ENCODE measurements at regions not wholly inside any gene's neighbourhood (a gene's known extent, or its start where the extent isn't known, plus 50 kb on each side); places are given as distances from the start of the nearest gene placed in this dataset.

- peaks cover 2% of the 10 kb centered on the region for H3K9me3 ChIP-seq (ENCODE audit: control insufficient read depth, insufficient read depth, low read length)
- ChIA-PET POLR2A (interaction anchor here (0.6 kb wide), 1 partner anchor 260 kb away, joined by 5 read pairs; no protein-coding TSS in a partner anchor), CTCF (interaction anchor here (0.5 kb wide), 1 partner anchor 9 kb away, joined by 4 read pairs; no protein-coding TSS in a partner anchor)
- peaks cover 2% of the 10 kb centered on the region for H3K27me3 ChIP-seq (ENCODE audit: control insufficient read depth, insufficient read depth, low read length)
- H3K27ac ChIP-seq (ENCODE audit: low read depth, low read length) = no peak overlapping the region
- no peak for DNase-seq (ENCODE audit: low read depth, low spot score)
- no peak overlapping the region for H3K4me3 ChIP-seq (ENCODE audit: low read depth, low read length)
- TF ChIP-seq CTCF (IDR thresholded peaks at IDR 0.05; ENCODE audit: low read depth, low read length) = no peak
These were observed 232.8 kb upstream of the SALL1 start for GRCh38 chr16:51383909-51384308.

GRCh38 chr16:51382940-51383339, 231.9 kb upstream of the SALL1 start:
- CTCF ChIA-PET = no interaction called here
- DNase-seq (ENCODE audit: low read depth, low spot score) = no peak
- H3K4me3 ChIP-seq (ENCODE audit: low read depth, low read length) = no peak overlapping the region

GRCh38 chr16:51382211-51382610, 231.1 kb upstream of the SALL1 start:
- ChIA-PET CTCF (no interaction called here), POLR2A (interaction anchor here (0.6 kb wide), 1 partner anchor 8 kb away, joined by 5 read pairs; no protein-coding TSS in a partner anchor)
- Histone ChIP-seq H3K4me3 (ENCODE audit: low read depth, low read length) (no peak overlapping the region), H3K9me3 (ENCODE audit: control insufficient read depth, insufficient read depth, low read length) (no peaks in the 10 kb centered on the region), H3K27me3 (ENCODE audit: control insufficient read depth, insufficient read depth, low read length) (peaks cover 2% of the 10 kb centered on the region), H3K27ac (ENCODE audit: low read depth, low read length) (no peak overlapping the region)
- no peak for TF ChIP-seq CTCF (IDR thresholded peaks at IDR 0.05; ENCODE audit: low read depth, low read length)
- DNase-seq (ENCODE audit: low read depth, low spot score) = no peak

More at GRCh38 chr16:51382940-51383339, 231.9 kb upstream of the SALL1 start:
- TF ChIP-seq CTCF (IDR thresholded peaks at IDR 0.05; ENCODE audit: low read depth, low read length) = no peak
- Histone ChIP-seq H3K9me3 (ENCODE audit: control insufficient read depth, insufficient read depth, low read length) (no peaks in the 10 kb centered on the region), H3K27me3 (ENCODE audit: control insufficient read depth, insufficient read depth, low read length) (peaks cover 2% of the 10 kb centered on the region), H3K27ac (ENCODE audit: low read depth, low read length) (no peak overlapping the region)
- POLR2A ChIA-PET = interaction anchor here (0.6 kb wide), 1 partner anchor 8 kb away, joined by 5 read pairs; no protein-coding TSS in a partner anchor

GRCh38 chr16:51376080-51376479, 225.0 kb upstream of the SALL1 start:
- Histone ChIP-seq H3K27ac (ENCODE audit: low read depth, low read length) (no peak overlapping the region), H3K9me3 (ENCODE audit: control insufficient read depth, insufficient read depth, low read length) (no peaks in the 10 kb centered on the region), H3K4me3 (ENCODE audit: low read depth, low read length) (no peak overlapping the region), H3K27me3 (ENCODE audit: control insufficient read depth, insufficient read depth, low read length) (no peaks in the 10 kb centered on the region)
- ChIA-PET CTCF (no interaction called here), POLR2A (no interaction called here)
- TF ChIP-seq CTCF (IDR thresholded peaks at IDR 0.05; ENCODE audit: low read depth, low read length) = peak; percentile 18; the same call in 1 of the 2 replicates
- DNase-seq (ENCODE audit: low read depth, low spot score) = no peak

- CTCF ChIA-PET = interaction anchor here (0.6 to 0.7 kb wide), 2 partner anchors 9 to 19 kb away, joined by 3 to 4 read pairs; no protein-coding TSS in a partner anchor
- no peak overlapping the region for H3K27ac ChIP-seq (ENCODE audit: low read depth, low read length)
These were observed 223.7 kb upstream of the SALL1 start for GRCh38 chr16:51374790-51375189.

More at GRCh38 chr16:51374790-51375189, 223.7 kb upstream of the SALL1 start:
- no peaks in the 10 kb centered on the region for H3K9me3 ChIP-seq (ENCODE audit: control insufficient read depth, insufficient read depth, low read length)
- H3K4me3 ChIP-seq (ENCODE audit: low read depth, low read length) = no peak overlapping the region
- POLR2A ChIA-PET = interaction anchor here (0.8 to 1.2 kb wide), 2 partner anchors 8 to 49 kb away, joined by 5 read pairs; no protein-coding TSS in a partner anchor
- no peak for TF ChIP-seq CTCF (IDR thresholded peaks at IDR 0.05; ENCODE audit: low read depth, low read length)
- DNase-seq (ENCODE audit: low read depth, low spot score) = no peak
- H3K27me3 ChIP-seq (ENCODE audit: control insufficient read depth, insufficient read depth, low read length) = no peaks in the 10 kb centered on the region
